GM21423 (cell line): ENCODE measurements at regions not wholly inside any gene's neighbourhood (a gene's known extent, or its start where the extent isn't known, plus 50 kb on each side); places are given as distances from the start of the nearest gene placed in this dataset.

Source experiments
- ATAC-seq: cut with Tn5 transposase; IDR thresholded peaks from one replicate; pipeline ENCODE4 v1.9.1; 2021; ENCODE audit warnings: mild to moderate bottlenecking, moderate library complexity; ENCODE audit not compliant: unreplicated experiment

DNA sequence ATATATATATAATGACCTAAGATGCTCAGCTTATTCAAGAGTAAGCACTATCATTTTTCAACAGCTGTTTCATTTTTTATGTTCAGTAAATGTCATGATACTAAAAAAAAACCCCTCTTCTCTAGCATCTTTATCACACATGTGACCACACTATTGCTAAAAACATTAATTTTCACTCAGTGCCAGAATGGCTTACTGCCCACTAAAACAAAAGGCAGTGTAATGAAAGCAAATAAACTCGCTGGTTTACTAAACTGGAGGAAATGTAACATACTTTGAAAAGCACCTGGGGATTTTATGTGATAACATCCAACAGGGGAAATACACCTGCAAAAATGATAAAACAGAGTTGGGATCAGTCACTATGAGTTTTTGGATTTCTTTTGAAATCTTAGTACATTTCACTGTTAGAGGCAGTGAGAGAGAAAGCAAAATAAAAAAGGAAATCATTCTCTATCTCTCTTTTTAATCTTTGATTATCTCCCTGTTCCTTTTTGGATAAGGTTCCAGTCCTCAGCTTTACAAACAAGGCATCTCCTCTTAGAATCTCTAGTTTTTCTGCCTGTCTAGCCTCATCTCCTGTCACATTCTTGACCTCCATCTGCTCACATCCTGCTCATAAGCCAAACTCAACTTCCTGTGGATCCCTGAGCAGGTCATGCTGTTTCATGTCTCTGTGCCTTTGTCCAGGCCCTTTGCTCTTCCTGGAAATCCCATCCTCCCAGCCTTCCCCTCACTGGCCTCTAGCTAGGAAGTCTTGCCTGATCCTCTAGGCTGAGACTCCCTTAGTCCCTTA is 338.0 kb downstream of the MAN2A1 start:
- ATAC-seq: no peak

DNA sequence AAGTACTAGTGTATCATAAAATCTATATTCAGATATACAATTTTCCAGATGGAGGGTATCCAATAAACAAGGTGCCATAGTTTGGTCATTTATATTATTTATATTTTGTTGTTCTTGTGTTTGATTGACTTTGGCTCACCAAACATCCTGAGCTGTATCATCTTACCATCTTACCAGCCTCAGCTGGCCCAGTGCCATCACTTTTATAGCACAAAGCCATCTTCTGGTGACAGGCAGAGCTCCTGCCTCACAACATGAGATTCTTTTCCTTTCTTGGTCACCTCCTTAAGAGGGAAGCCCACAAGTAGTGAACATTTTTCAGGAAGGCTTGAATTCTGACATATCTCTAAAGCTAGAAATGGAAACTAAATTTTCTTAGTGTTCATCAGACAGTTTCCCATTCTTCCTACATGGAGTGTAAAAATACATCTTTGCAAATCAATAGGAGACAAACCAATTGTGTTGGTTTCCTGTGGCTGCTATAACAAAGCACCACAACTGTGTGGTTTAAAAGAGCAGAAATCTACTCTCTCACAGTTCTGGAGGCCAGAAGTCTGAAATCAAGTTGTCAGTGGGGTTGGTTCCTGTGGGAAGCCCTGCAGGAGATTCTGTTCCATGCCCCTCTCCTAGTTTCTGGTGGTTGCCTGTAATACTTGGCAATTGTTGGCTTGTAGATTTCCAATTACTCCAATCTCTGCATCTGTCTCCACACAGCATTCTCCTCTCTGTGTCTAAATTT is 341.8 kb downstream of the MAN2A1 start:
- ATAC-seq: no peak

DNA sequence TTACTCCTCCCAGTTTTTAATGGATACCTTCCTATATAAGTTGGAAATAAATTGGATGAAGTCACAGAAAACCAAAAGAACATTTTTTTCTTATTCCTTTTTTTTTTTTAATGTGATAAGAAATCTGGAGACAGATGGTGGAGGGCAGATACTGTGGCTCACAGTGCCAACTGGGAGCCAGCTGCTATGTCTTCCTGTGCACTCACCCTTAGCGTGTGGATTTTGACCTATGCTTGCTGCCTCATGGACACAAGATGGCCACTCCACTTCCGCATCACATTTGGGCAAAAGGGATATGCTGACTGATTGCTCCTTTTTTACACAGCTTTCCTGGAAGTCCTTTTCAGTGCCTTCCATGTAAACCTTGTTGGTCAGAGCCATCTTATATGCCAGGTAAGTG is 342.6 kb downstream of the MAN2A1 start:
- ATAC-seq: no peak

DNA sequence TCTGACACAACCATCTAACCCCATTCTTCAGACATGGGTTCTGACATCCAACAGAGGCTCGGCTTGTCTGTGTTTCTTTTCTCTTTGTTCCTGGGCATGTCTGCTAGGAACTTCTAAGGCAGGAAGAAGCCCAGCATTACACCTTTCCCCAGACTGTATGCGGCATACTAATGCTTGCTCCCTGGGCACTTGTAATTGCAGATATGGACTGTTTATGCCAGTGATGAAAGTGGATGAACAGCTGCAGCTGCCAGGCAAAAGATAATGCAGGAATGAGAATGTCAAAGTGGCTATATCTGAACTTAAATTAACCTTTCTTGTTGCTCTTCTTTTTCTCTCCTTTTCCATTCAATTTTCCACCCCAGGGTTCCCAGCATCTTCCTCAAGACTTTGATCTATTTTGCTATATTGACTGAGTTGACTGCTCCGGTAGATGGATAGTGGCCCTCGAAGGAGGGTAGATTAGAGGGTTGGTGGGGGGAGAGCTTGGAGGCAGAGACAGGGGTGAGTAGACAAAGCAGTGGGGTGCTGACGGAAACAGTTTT is 344.4 kb downstream of the MAN2A1 start:
- ATAC-seq: no peak

DNA sequence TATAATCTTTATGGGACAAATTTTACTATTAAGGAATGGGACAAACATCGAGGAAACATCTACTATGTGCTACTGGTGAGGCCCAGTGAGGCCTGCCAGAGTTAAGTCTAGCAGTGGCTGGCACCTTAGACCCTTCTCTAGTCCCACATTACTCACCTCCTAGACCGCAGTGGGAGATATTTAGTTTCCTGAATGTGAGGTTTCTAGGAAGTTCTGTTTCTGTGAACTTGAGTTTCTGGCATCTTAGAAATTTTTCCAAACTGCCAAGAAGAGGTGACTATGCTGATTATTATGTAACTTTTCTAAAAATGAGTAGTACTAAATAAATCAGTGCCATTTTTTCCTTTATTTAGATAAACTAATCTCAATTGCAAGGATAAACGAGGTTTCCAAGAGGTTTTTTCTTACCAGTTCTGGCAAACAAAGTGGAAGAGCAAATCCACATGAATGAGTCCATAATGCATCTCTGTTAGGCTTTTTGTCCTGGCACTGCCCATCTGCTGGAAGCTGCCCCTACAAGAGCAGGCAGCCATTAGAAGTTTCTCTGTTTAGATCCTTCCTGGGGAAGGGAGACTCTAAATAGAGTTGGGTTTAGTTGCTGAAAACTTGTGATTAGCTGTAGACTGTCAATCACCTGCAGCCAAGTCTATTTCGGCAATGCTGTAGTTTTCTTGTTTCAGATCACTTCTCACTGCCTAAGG is 348.7 kb downstream of the MAN2A1 start:
- no peak for ATAC-seq

DNA sequence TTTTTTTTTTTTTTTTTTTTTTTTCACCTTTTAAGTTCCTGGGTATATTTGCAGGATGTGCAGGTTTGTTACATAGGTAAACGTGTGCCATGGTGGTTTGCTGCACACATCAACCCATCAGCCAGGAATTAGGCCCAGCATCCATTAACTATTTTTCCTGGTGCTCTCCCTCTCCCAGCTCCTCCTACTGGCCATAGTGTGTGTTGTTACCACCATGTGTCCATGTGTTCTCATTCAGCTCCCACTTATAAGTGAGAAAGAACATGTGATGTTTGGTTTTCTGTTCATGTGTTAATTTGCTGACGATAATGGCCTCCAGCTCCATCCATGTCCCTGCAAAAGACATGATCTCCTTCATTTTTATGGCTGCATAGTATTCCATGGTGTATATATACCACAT is 350.5 kb downstream of the MAN2A1 start:
- ATAC-seq: no peak

DNA sequence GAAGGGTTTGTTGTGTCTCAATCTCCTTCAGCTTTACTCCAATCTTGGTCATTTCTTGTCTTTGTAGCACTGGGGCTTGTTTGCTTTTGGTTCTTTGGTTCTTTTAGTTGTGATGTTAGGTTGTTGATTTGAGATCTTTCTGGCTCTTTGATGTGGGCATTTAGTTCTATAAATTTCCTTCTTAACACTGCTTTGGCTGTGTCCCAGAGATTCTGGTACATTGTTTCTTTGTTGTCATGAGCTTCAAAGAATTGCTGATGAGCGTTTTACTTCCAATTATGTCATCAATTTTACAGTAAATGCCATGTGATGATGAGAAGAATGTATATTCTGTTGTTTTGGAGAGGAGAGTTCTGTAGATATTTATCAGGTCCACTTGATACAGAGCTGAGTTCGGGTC is 353.3 kb downstream of the MAN2A1 start:
- ATAC-seq: no peak

DNA sequence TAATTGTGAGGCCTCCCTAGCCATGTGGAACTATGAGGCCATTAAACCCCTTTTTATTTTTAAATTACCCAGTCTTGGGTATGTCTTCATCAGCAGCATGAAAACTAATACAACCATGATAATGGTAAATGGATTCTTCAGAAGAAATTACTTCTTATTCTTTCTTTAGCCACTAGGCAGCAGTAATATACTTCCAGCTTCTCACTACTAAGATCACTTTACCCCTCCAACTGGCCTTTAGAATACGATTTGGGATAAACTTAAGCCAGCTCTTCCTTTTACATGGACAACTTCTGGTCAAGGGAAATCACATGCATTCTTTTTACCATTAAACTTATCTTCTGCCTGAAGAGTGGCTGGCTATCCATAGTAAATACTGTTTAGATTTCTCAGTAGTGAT is 355.4 kb downstream of the MAN2A1 start:
- no peak for ATAC-seq

DNA sequence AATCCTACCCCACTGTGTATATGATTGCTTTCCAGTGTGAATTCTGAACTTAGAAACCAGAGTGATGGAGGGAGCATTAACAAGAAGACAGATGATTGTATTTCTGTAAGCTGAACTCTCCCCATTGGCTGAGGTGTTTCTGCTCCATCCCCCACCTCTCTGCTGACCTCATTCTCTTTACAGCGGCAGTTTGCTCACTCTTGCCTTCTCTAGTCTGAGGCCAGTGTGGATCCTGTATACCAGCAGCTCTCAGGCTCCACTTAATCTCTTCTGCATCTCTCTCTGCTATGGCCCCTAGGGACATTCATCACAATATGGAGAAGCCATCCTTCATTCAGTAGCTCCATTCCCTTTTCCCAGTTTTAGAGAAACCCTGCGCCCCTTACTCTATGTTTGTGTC is 358.8 kb downstream of the MAN2A1 start:
- ATAC-seq: no peak

DNA sequence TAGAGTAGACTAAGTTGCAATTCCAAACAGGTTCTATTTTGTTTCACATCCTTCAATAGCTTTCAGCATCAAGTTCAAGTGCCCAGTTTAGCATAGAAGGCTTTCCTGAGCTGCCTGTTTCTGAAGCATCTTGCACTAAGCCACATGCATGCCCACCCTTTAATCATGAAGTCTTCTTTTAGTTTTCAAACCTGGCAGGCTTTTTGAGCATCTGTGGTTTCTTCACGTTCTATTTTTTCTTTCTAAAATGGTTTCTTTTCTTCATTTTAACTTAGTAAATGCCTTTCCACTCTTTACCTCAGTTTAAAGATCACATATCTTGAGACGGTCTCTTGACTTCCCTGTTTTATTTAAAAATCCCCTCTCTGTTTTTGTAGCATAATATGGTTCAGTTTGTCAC is 360.1 kb downstream of the MAN2A1 start:
- no peak for ATAC-seq

DNA sequence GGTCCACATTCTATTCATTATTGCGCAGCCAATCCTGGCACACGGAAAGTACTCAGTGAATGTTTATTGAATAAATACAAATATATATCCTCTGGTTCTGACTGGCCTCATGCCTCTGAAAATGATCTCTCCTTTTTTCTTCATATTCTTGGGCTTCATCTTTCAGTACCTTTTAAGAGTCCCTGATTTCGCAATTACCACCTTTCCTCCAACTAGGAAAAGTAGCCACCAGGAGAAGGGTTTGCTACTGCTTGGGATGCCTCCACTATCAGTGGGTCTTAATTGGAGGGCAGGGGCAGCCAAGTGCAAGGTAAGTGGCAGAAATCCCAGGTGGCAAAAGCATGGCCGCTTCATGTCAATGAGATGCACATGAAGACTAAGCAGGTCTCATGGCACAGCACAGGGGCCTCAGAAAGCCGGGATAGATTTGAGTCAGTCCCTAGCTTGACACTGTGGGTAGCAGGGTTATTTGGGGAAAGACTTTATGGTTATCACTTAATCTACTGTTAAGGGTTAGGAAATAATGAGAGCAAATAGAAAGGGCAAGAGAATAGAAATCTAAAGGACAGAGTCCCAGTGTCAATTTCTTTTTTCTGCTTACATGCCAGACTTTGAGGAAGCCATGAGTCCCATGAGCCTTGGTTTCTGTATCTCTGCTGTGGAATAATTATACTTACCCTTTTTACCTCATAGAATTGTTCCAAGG is 361.1 kb downstream of the MAN2A1 start:
- no peak for ATAC-seq

DNA sequence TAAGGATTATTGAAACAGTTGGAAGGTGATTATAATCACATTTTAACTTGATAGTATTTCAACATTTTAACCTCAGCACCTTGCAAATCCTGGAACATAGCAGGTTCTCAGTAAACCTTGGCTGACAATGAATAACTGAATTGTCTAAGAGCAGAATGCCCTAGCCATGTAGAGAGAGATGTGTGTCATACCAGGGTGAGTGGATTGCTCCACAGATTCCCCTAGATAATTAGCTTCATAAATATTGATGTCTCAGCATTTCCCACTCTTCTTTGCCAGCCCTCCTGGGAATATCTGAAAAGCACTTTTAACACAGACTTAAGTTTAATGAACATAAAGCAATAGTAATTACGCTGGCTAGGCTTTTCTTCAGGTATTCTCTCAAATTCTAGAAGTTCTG is 363.5 kb downstream of the MAN2A1 start:
- ATAC-seq: no peak

DNA sequence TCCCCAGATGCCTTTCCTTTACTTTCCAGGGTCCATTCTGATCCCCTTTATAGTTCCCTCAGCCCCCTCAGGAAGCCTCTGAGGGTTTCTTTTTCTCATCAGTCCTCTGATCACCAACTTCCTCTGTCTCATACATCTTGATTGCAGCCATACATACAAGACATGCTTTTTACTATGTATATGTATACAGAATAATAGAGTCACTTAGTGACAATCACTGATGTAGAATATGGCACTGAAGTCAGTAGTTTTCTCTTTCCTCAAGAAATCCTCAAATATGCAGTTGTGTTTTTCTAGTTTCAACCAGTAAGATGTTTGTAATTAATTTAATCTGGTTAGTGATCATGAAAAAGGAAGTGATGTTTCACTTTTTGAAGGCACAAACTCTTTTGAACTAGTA is 364.1 kb downstream of the MAN2A1 start:
- peak; percentile 29 for ATAC-seq

DNA sequence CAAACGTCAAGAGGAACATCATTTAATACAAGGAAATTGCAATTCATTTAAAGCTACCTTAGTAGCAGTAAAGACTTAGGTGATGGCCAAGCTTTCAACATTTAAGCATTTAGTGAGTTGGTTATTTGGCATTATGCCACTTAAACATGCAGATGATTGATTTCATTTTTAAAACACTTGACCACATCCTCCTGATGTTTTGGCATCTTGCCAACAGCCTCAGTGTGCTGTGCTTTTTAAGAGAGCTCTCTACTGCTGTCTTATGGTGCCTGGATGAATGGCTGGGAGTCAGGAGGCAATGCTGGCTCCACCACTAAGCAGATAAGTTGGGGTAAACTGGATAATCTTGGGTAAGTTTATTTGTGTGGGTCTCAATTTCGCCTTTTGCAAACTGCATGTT is 364.5 kb downstream of the MAN2A1 start:
- peak; percentile 89 for ATAC-seq

DNA sequence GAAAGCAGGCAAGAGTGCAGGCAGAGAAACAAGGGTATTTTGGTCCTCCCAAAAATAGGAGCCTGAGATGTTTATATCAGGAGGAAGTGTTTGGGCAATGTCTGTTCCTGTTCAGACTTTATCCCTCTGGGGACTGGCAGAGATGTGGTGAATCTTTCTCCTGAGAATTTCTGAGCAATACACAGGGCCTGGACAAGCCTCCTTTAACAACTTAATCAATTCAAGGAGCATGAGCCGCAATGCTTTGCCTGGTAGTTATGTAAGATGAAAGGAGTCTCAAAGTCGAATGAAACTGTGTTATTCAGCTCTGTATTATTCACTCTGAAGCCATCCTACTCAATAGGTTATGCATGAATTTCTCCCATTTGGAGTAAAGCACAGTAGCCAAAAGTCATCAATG is 365.6 kb downstream of the MAN2A1 start:
- no peak for ATAC-seq

DNA sequence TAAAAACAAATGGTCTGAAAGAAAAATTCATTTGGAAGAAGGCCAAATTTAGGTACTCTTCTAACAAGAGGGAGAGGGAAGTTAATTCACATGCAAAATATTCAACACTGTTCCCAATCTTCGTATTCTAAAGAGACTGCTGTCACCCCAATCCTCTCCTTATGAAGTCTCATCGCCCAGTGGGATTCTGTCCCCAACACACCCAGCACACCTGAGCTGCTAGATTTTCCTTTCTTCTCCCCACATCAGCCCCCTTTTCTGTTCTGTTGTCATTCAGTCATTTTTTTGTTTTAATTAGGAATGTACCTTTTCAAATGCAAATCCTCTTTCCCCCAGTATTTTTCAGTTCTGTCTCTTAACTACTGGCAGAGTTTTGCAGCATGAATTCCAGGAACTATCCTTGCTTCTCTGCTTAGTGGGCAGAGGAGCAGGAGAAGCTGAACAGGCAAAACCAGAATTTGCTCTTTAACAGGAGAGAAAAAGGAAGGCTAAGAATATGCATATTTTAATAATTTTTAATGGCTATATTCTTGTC is 366.9 kb downstream of the MAN2A1 start:
- no peak for ATAC-seq

DNA sequence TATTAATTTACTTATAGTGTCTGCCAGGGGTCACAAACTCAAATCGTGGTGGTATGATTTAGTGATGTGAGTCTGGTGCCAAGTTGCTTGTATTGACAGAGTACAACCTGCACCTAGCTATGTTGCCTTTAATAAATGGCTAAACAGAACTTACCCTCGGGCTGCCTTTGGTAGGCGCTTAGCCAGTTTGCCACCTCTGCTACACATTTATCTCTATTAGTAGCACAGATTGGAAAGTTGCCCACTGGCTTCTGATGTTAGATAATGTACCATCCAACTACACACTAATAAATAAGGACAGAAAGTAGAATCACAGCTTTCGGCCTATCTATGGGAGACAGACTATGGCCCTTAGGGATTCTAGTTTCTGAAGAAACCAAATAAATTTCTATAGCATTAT is 368.4 kb downstream of the MAN2A1 start:
- ATAC-seq: no peak

DNA sequence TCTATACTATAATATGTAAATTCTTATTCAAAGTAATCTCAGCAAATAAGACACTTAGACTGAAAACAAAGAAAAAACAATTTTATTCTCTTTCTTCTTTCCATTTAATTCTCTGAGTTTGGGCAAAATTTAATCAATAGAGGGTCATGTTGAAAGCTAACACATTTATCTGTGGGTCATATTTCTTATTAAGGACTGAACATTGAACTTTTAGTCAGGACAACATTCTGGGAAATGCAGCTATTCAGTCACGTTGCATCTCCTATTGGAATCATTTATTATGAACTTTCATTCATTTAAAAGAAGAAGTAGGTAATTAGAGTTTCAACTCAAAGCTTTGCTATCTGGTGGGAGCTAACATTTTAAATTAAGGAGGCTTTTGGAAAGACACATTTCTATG is 372.5 kb downstream of the MAN2A1 start:
- ATAC-seq: no peak

DNA sequence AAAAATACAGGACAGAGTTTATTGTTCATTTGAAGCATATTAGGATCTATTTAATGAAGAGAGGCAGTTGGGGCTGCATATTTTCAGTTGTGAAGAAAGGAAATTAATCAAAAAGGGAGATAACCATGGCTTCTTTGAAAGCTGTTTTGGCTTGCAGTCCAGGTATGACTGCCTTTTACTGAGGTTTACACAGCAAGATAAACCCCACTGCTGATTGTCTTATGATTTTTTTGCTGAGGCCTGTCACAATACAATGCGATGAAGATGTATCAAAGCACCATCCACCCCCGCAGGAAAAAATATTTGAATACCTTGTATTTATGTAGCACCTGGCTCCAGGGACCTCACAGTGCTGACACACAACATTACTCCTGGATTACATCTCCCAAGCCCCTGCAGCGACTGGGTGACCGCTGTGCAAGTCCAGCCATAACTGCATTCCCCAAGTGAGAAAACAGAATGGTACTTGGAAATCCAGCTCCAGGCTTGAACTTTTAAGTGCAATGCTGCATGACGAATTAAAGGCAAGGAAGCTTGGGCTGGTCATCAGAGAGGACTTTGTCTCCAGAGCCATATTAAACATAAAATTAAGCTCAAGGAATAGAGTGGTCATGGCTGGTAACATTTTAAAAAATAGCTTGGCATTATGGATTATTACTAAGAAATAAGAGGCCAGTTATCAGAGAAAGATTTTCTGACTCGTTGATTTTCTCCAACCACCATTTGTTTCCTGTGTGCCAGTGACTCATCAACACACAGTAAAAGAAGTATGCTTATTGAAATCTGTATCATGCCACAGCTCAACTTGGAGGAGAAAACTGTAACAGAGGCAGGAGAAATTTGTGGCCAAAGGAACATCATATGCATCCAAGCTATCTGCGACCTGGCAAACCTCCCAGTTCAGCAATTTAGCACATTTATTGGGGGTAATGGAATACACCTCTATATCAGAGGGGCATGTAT is 374.2 kb downstream of the MAN2A1 start:
- no peak for ATAC-seq
